HL-60 (cell line): ENCODE measurements at regions not wholly inside any gene's neighbourhood (a gene's known extent, or its start where the extent isn't known, plus 50 kb on each side); places are given as distances from the start of the nearest gene placed in this dataset.

Source experiments
- DNase-seq, 2 experiments: peaks; one replicate each; pipeline ENCODE4 v3.0.0-alpha.2; 2010 to 2020; ENCODE audit warnings: low read depth in 1 of 2, low spot score in 1 of 2
- H3K27ac ChIP-seq: fragments of 250-450 bp; sonication (Bioruptor Pico); replicated peaks from 2 replicates; pipeline ENCODE4 v1.5.1; 2020; ENCODE audit warnings: mild to moderate bottlenecking, moderate library complexity
- H3K27me3 ChIP-seq: fragments of 250-450 bp; sonication (Bioruptor Pico); 2 replicates; pipeline ENCODE4 v1.5.1; 2021; ENCODE audit warnings: mild to moderate bottlenecking, moderate library complexity; ENCODE audit not compliant: insufficient read depth, poor library complexity, severe bottlenecking
- H3K4me3 ChIP-seq: replicated peaks from 2 replicates; pipeline ENCODE4 v1.5.1; 2011; ENCODE audit warnings: mild to moderate bottlenecking, control low read depth, low read length; ENCODE audit not compliant: insufficient read depth
- GABPA ChIP-seq: IDR thresholded peaks from 2 replicates; pipeline ENCODE4 v1.6.1; 2012; ENCODE audit warnings: low read depth
- POLR2AphosphoS5 ChIP-seq: IDR thresholded peaks from 2 replicates; pipeline ENCODE4 v1.6.1; 2012; ENCODE audit warnings: low read depth
- SPI1 ChIP-seq: IDR thresholded peaks from 2 replicates; pipeline ENCODE4 v1.6.1; 2012; ENCODE audit warnings: low read depth, mild to moderate bottlenecking, borderline replicate concordance
- TF ChIP-seq, protein P1 (sequence below): IDR thresholded peaks from 2 replicates; pipeline ENCODE4 v1.6.1; 2012; ENCODE audit warnings: low read depth; ENCODE audit not compliant: insufficient replicate concordance
- TF ChIP-seq, protein P2 (sequence below): IDR thresholded peaks from one replicate; pipeline ENCODE4 v1.5.1; 2011; ENCODE audit warnings: low read length, control low read depth, inconsistent platforms; ENCODE audit not compliant: insufficient read depth

- TF ChIP-seq, protein P1, sequence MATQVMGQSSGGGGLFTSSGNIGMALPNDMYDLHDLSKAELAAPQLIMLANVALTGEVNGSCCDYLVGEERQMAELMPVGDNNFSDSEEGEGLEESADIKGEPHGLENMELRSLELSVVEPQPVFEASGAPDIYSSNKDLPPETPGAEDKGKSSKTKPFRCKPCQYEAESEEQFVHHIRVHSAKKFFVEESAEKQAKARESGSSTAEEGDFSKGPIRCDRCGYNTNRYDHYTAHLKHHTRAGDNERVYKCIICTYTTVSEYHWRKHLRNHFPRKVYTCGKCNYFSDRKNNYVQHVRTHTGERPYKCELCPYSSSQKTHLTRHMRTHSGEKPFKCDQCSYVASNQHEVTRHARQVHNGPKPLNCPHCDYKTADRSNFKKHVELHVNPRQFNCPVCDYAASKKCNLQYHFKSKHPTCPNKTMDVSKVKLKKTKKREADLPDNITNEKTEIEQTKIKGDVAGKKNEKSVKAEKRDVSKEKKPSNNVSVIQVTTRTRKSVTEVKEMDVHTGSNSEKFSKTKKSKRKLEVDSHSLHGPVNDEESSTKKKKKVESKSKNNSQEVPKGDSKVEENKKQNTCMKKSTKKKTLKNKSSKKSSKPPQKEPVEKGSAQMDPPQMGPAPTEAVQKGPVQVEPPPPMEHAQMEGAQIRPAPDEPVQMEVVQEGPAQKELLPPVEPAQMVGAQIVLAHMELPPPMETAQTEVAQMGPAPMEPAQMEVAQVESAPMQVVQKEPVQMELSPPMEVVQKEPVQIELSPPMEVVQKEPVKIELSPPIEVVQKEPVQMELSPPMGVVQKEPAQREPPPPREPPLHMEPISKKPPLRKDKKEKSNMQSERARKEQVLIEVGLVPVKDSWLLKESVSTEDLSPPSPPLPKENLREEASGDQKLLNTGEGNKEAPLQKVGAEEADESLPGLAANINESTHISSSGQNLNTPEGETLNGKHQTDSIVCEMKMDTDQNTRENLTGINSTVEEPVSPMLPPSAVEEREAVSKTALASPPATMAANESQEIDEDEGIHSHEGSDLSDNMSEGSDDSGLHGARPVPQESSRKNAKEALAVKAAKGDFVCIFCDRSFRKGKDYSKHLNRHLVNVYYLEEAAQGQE: no peak
- TF ChIP-seq SPI1: no peak
- peaks cover 4% of the 10 kb centered on the region for H3K27me3 ChIP-seq
- DNase-seq: no peak
- no peak overlapping the region for H3K4me3 ChIP-seq
- H3K27ac ChIP-seq: no peak overlapping the region
Measured at GRCh38 chr15:35973029-35973428, 427.1 kb upstream of the DPH6 start.

DNA sequence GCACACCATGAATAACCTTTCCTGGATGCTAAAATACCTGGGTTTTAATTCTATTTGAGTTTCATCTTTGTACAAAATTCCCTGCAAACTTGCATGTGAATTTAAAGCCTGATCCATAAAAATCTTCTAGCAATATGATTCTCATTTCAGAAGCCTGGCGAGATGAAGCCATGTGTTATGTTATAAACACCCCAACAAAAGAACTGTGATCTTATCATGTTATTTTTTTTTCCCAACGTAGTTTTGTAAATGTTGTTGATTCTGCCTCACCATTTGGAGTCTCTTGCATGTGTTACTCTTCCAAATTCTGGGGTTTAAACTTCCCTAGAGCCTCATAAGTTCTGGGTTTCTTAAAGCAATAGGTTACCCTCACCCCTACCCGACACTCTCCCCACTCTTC lies 428.1 kb upstream of the DPH6 start:
- Histone ChIP-seq H3K4me3 (no peak overlapping the region), H3K27me3 (peaks cover 4% of the 10 kb centered on the region), H3K27ac (no peak overlapping the region)
- no peak for DNase-seq
- TF ChIP-seq, protein P2, sequence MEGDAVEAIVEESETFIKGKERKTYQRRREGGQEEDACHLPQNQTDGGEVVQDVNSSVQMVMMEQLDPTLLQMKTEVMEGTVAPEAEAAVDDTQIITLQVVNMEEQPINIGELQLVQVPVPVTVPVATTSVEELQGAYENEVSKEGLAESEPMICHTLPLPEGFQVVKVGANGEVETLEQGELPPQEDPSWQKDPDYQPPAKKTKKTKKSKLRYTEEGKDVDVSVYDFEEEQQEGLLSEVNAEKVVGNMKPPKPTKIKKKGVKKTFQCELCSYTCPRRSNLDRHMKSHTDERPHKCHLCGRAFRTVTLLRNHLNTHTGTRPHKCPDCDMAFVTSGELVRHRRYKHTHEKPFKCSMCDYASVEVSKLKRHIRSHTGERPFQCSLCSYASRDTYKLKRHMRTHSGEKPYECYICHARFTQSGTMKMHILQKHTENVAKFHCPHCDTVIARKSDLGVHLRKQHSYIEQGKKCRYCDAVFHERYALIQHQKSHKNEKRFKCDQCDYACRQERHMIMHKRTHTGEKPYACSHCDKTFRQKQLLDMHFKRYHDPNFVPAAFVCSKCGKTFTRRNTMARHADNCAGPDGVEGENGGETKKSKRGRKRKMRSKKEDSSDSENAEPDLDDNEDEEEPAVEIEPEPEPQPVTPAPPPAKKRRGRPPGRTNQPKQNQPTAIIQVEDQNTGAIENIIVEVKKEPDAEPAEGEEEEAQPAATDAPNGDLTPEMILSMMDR: no peak
- TF ChIP-seq GABPA (no peak), POLR2AphosphoS5 (no peak), SPI1 (no peak)
- TF ChIP-seq, protein P1: no peak

DNA sequence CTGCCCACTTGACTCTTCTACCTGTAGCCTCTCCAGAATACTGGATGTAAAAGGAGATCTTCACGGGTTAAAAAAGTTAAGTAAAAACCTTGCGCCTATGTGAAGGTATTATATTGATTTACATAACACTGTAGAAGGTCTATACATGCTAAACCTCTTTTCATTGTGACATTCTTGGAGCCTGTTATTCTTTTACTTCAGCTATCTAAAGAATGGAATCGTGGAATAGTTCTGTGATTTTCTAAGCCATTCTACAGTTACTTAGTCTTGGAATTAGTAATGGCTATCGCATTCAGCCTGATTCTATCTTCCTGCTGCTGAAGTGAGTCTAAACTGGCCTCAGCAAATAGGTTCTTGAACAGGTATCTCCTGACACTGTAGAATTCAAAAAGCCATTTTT lies 430.0 kb upstream of the DPH6 start:
- H3K27ac ChIP-seq: no peak overlapping the region
- H3K4me3 ChIP-seq: no peak overlapping the region
- no peak for TF ChIP-seq SPI1
- TF ChIP-seq, protein P1: no peak
- TF ChIP-seq, protein P2: no peak
- no peak for DNase-seq
- H3K27me3 ChIP-seq: peaks cover 4% of the 10 kb centered on the region

DNA sequence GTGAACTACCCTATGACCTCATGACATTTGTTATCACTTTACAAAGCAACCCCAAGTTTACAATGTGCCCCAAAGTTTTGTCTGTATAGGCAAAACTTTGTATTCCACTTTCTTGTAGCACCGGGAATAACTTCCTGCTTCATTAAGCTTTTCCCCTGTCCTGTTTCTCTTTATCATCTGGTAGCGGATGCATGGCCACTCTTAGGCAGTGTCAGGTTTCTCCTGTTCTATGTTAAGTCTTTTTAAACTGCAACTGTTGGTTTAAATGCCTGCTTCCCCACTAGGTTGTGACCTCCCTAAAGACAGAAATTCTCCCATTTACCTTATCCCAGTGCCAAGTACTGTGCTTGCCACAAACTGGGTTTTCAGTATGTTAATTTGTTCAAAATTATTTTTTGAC lies 433.6 kb upstream of the DPH6 start:
- DNase-seq: no peak
- no peak overlapping the region for H3K4me3 ChIP-seq
- TF ChIP-seq, protein P2: no peak
- no peak for TF ChIP-seq POLR2AphosphoS5
- no peak for TF ChIP-seq SPI1
- TF ChIP-seq, protein P1: no peak
- TF ChIP-seq GABPA: no peak
- H3K27me3 ChIP-seq: peaks cover 4% of the 10 kb centered on the region
- no peak overlapping the region for H3K27ac ChIP-seq
